HCT116 (cell line): ENCODE measurements at regions not wholly inside any gene's neighbourhood (a gene's known extent, or its start where the extent isn't known, plus 50 kb on each side); places are given as distances from the start of the nearest gene placed in this dataset.

Experiments used
- CTCF ChIP-seq, 3 experiments: fragments of 200-600 bp in 1 of 3; sonication (generic) in 1 of 3; IDR thresholded peaks in 2 of 3; conservative IDR thresholded peaks in 1 of 3; 2 replicates each; pipeline ENCODE4 v1.5.1; 2012 to 2017; ENCODE audit warnings: low read depth in 2 of 3, low read length in 2 of 3, antibody characterized with exemption in 1 of 3, borderline replicate concordance in 1 of 3, control low read depth in 1 of 3, mild to moderate bottlenecking in 1 of 3, mixed read lengths in 1 of 3, mixed run types in 1 of 3, moderate library complexity in 1 of 3; ENCODE audit not compliant: insufficient read depth in 1 of 3
- EZH2 ChIP-seq: fragments of 200-600 bp; sonication (generic); IDR thresholded peaks from 2 replicates; pipeline ENCODE4 v1.6.1; 2017; ENCODE audit warnings: antibody characterized with exemption, mixed run types
- POLR2A ChIP-seq: IDR thresholded peaks from 2 replicates; pipeline ENCODE4 v1.7.0; 2011; ENCODE audit warnings: borderline replicate concordance; ENCODE audit not compliant: insufficient read depth, insufficient read length; ENCODE audit errors: extremely low read depth

- TF ChIP-seq CTCF (IDR thresholded peaks at IDR 0.05 in 2 of 3, conservative IDR thresholded peaks at IDR 0.05 in 1 of 3; ENCODE audit: borderline replicate concordance in 1 of 3, insufficient read depth in 1 of 3, low read depth in 2 of 3, low read length in 2 of 3) (no peak), EZH2 (no peak), POLR2A (no peak)
These were observed 174.3 kb downstream of the SOX2 start for GRCh38 chr3:181885868-181886630.
